GM12891 (cell line): ENCODE measurements at regions not wholly inside any gene's neighbourhood (a gene's known extent, or its start where the extent isn't known, plus 50 kb on each side); places are given as distances from the start of the nearest gene placed in this dataset.

ENCODE experiments used
- POLR2A ChIP-seq: IDR thresholded peaks from 2 replicates; pipeline ENCODE4 v1.6.1; 2011; ENCODE audit warnings: low read depth, low read length, control low read depth
- POLR2AphosphoS5 ChIP-seq: IDR thresholded peaks from 2 replicates; pipeline ENCODE4 v1.6.1; 2011; ENCODE audit warnings: low read depth, low read length, control low read depth
- POU2F2 ChIP-seq: IDR thresholded peaks from 2 replicates; pipeline ENCODE4 v1.6.1; 2011; ENCODE audit warnings: low read depth, mild to moderate bottlenecking, control low read depth, low read length, moderate library complexity
- SPI1 ChIP-seq: IDR thresholded peaks from 2 replicates; pipeline ENCODE4 v1.6.1; 2011; ENCODE audit warnings: low read depth, low read length, control low read depth
- TAF1 ChIP-seq: IDR thresholded peaks from 2 replicates; pipeline ENCODE4 v1.6.1; 2011; ENCODE audit warnings: low read depth, low read length, control low read depth

GRCh38 chr20:43844778-43845614 is 69.7 kb upstream of the TOX2 start:
- TF ChIP-seq SPI1 (no peak), POLR2A (no peak), POLR2AphosphoS5 (no peak), TAF1 (no peak), POU2F2 (no peak)
